NCI-H1930 (cell line): ENCODE measurements at regions not wholly inside any gene's neighbourhood (a gene's known extent, or its start where the extent isn't known, plus 50 kb on each side); places are given as distances from the start of the nearest gene placed in this dataset.
"Not testable (repeated sequence)": the region's sequence is repeated elsewhere in the genome, so short reads cannot be mapped to it uniquely, and the experiment has no call there.

Experiments used
- DNase-seq, 2 experiments: peaks; one replicate each; lab custom pipeline; 2025; lab: John Stamatoyannopoulos, UW

GRCh38 chr7:153084278-153084677 is 324.7 kb downstream of the ACTR3B start:
- no peak for DNase-seq

DNA sequence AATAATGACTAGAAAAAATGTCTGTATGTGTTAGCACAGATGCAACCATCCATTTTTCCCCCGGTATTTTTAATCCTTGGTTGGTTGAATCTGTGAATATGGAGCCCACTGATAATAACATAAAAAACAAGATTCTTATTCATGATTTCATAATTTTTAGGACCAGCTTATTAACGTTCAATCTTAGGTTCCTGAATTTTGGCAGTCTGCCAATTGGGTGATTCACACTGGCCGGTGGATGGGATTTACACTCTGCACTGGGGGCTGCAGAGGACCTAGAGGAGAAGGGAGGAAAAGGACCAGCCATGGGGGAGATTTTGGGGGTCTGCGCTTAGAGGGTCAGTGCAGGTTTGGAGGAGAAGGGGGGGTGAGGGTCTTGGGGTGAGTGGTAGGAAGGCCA is 327.9 kb downstream of the ACTR3B start:
- DNase-seq = no peak

GRCh38 chr7:153088601-153089000 is 329.0 kb downstream of the ACTR3B start:
- DNase-seq = no peak

DNA sequence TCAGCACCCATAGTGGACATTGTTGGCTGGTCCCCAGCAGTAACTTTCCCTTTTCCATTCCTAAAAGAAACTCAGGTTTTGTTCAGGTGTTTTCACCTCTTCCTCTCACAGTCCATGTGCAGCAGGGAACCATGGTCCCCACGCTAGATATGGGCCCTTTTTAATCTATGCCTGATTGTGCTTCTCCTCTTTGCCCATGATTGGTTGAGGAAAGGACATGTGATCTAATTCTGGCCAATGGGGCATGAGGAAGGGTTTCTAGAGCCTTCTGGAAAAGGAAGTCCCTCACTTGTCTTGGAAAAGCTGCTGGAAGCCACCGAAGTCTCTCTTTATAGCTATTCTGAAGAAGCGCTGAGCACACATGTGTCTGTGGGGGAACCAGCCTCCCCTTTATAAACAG is 330.7 kb downstream of the ACTR3B start:
- DNase-seq = no peak

GRCh38 chr7:153090764-153091163 is 331.2 kb downstream of the ACTR3B start:
- DNase-seq = peak in 1 of 2 experiments; percentile 21

DNA sequence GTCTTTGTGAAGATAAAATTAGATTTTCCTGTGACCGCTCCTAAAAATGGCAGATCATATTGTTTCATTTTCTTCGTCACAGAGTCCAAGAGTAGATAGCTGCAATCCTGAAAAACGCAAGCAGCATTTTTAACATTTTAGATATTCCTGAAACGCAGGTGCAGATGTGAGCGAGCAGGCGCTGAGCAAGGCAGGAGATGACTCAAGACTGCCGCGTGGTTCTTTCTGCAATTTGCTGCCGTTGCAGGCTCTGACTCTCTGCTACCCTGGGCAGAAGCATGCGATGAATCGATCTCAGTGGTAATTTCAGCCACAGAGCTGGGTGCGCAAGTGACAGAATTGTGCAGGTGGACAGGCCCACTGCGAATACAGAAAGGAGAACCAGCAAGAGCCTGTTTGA is 331.9 kb downstream of the ACTR3B start:
- no peak for DNase-seq

DNA sequence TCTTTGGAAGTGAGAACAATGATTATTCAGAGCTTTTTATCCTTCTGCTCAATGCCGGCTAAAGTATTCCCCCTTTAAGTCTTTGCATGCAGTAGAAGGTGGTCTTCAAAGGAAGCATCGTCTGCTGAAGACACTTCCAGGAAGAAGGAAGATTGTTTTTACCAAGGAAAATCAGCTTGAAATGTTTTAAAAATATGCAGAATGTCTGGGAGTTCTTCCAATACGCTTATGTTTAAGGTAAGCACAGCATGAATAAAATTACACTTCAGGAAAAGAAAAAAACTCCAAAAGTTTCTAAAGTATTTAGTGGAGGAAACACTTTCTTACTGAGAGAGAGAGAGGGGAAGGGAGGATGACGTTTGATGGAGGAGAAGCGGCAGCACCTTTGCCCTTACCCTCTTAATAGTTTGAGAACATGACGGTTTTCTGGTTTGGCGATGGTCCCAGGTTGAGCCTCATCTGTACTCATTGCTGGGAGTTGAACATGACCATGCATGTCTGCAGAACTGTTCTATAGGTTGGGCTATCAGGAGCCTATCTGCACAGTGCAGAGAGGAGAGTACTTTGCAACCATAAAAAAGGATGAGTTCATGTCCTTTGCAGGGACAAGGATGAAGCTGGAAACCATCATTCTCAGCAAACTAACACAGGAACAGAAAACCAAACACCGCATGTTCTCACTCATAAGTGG is 338.1 kb downstream of the ACTR3B start:
- no peak for DNase-seq

DNA sequence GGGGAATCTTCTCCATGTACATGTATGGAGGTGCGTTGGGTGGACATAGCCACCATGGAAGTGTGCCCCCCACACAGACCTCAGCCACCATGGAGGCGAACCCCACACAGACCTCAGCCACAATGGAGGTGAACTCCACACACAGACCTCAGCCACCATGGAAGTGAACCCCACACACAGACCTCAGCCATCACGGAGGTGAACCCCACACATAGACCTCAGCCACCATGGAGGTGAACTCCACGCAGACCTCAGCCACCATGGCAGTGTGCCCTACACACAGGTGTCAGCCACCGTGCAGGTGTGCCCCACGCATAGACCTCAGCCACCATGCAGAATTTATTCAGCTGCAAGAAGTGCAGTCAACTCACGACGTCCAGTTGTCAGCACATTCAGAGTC is 339.7 kb downstream of the ACTR3B start:
- DNase-seq = no peak

DNA sequence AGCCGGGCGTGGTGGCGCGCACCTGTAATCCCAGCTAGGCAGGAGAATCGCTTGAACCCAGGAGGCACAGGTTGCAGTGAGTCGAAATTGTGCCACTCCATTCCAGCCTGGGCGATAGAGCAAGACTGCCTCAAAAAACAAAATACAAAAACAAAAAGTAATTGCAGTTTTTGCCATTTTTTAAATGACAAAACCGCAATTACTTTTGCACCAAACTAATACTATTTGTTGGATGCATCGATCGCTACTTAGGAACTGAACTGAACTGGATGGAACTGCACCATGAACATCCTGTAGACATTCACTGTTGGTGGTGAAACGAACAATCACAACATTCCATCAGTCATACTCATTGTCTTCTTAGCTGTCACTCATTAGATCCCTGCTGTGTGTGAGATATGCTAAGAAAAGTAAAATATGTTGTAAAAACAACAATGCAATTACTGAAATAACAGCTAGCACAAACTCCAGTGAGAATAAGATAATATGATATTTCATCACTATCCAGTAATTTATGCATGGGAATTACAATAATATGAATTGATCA is 341.2 kb downstream of the ACTR3B start:
- DNase-seq = no peak

GRCh38 chr7:153103202-153103601 is 343.6 kb downstream of the ACTR3B start:
- no peak for DNase-seq

DNA sequence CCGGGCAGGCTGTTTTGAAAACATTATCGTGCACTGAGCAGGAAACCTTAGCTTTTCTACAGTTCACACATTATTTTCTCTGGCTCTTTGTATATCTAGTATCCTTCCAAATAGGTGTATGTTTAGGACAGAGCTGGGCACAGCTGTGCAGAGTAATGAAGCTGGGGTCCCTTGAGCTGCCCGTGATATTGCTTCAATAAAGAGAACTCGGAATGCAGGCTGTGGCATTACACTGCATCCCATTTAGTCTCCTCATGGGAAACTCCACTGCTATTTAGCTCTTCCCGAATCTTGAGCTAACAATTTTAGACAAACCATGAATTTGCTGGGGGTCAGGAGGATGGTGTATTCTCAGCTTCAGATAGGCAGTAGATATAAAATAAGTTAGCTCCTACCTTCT is 348.3 kb downstream of the ACTR3B start:
- no peak for DNase-seq

- no peak for DNase-seq
These were observed 350.0 kb downstream of the ACTR3B start for GRCh38 chr7:153109566-153109965.

- no peak for DNase-seq
These were observed 351.1 kb downstream of the ACTR3B start for GRCh38 chr7:153110606-153111005.

DNA sequence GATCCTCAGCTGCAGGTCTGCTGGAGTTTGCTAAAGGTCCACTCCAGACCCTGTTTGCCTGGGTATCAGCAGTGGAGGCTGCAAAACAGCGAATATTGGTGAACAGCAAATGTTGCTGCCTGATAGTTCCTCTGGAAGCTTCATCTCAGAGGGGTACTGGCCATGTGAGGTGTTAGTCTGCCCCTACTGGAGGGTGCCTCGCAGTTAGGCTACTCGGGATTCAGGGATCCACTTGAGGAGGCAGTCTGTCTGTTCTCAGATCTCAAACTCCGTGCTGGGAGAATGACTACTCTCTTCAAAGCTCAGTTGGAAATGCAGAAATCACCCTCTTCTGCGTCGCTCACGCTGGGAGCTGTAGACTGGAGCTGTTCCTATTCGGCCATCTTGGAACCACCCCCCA is 362.7 kb downstream of the ACTR3B start:
- DNase-seq = not testable (repeated sequence)

GRCh38 chr7:153130052-153130451 is 370.5 kb downstream of the ACTR3B start:
- DNase-seq = no peak

GRCh38 chr7:153151766-153152165 is 392.2 kb downstream of the ACTR3B start:
- no peak for DNase-seq

DNA sequence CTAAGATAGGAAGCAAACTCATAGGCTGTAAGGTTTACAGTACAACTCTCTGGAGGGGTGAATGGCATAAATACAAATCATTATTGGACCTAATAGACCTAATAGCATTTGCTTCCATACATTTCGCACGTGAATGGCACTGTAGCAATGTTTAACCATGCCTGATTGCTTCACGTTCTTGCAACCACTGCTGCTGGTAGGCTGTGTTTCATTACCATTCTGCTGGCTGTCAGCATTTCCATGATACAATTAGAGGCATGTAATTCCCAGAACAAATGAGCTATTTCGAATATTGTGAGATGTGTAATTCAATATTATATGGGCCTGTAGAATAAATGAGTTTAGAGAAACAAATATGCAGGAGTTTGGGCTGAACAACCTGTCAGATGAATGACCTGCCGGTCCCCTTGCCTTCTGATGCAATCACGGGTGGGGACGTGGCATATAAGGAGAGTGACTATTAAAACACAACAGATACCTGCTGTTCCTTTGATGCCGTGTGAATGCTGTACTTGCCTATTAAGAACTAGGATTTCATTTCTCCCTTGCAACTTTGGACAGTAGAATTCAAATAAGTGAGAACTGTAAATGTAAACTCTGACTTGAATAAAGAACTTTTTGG is 393.4 kb downstream of the ACTR3B start:
- DNase-seq = peak; percentile 8 to 58

DNA sequence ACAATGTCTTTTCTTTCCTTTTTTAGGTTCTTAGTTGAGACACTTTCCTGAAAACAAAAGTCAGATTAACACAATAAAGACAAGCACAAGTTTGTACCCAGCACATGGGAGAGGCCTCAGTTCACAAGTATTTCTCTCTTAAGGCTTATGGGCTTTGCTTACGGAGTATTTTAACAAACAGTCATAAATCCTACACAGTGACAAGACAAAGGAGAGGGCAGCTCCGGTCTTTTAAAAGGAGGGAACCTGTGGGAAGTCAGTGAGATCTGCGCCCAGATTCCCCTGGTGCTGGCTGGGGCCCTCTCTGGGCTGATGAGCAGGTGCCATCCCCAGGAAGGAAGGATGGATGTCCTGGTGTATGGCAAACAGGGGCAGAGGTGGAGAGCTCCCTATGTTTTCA is 398.6 kb downstream of the ACTR3B start:
- no peak for DNase-seq

- no peak for DNase-seq
These were observed 410.7 kb downstream of the ACTR3B start for GRCh38 chr7:153170287-153170686.

GRCh38 chr7:153185936-153186335 is 426.4 kb downstream of the ACTR3B start:
- DNase-seq = no peak

DNA sequence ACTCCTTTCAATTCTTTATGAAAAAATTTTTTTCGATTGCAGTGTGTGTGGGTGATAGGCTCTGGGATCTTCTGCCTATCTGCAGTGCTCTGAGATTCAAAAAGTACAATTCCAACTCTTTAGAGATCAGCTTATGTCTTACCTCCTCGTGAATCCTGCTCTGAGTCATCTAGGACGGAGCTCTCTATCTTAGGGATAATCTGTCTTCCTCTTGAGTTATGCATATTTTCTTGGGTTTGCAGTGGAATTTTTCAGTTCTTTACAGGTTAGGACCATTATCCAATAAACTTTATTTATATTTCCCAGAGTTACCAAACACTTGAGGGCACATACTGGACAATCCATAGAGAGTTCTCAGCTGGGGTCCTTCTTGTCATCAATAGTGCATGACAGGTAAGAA is 428.6 kb downstream of the ACTR3B start:
- no peak for DNase-seq

- no peak for DNase-seq
These were observed 429.1 kb downstream of the ACTR3B start for GRCh38 chr7:153188630-153189029.

DNA sequence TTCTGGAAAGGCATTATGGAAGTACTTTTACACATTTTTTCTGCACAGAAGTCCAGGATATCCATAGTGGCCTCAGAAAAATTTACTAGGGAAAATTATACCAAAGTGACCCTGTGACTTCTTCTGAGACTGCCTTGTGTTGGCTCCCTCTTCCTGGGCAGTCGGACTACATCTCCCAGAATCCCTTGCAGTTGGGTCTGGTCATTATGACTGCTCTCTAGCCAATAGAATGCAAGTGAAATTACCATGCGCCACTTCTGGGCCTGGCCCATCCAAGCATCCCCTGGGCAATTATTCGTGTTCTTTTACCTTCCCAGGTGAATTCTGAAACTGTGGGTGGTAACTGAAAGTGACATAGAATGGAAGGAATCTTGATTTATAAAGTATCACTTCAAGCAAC is 430.9 kb downstream of the ACTR3B start:
- peak; percentile 31 to 56 for DNase-seq

- DNase-seq = no peak
These were observed 431.4 kb downstream of the ACTR3B start for GRCh38 chr7:153190986-153191385.
